Activated naive CD8-positive, alpha-beta T cell (primary cell): ENCODE measurements at regions not wholly inside any gene's neighbourhood (a gene's known extent, or its start where the extent isn't known, plus 50 kb on each side); places are given as distances from the start of the nearest gene placed in this dataset.
"Not testable (repeated sequence)": the region's sequence is repeated elsewhere in the genome, so short reads cannot be mapped to it uniquely, and the experiment has no call there.

Source experiments
- H3K27ac Mint-ChIP-seq: one replicate; pipeline ENCODE4 v1.8.0; 2021; ENCODE audit warnings: mixed read lengths
- H3K27me3 Mint-ChIP-seq: one replicate; pipeline ENCODE4 v1.8.0; 2021; ENCODE audit warnings: mixed read lengths
- H3K36me3 Mint-ChIP-seq: one replicate; pipeline ENCODE4 v1.8.0; 2021; ENCODE audit warnings: mixed read lengths
- H3K4me1 Mint-ChIP-seq: one replicate; pipeline ENCODE4 v1.8.0; 2021; ENCODE audit warnings: low read depth, mixed read lengths
- H3K4me3 Mint-ChIP-seq: one replicate; pipeline ENCODE4 v1.8.0; 2021; ENCODE audit warnings: mild to moderate bottlenecking, mixed read lengths
- H3K9me3 Mint-ChIP-seq: one replicate; pipeline ENCODE4 v1.8.0; 2021; ENCODE audit warnings: low read depth, mixed read lengths

DNA sequence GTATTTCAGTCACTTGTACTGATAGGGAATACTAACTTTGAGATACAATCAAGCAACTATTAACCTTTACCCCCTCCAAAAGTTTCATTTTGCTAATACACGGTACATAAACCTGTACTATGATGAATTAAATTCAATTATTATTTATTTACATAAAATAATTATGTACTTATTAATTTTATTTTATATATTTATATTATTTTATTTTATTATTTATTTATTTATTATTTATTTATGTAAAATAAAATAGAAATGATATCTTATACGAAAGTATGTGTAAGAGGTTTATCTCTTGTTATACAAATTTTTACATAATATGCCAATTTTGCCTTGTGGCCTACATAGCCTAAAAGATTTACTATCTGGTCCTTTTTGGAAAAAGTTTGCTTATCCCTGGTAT lies 564.3 kb downstream of the SLITRK5 start:
- H3K4me3 Mint-ChIP-seq, result no peak overlapping the region
- H3K27ac Mint-ChIP-seq, result no peak overlapping the region
- H3K36me3 Mint-ChIP-seq, result no peaks in the 10 kb centered on the region
- H3K27me3 Mint-ChIP-seq, result no peaks in the 10 kb centered on the region
- H3K4me1 Mint-ChIP-seq, result no peaks in the 10 kb centered on the region
- H3K9me3 Mint-ChIP-seq, result no peaks in the 10 kb centered on the region

DNA sequence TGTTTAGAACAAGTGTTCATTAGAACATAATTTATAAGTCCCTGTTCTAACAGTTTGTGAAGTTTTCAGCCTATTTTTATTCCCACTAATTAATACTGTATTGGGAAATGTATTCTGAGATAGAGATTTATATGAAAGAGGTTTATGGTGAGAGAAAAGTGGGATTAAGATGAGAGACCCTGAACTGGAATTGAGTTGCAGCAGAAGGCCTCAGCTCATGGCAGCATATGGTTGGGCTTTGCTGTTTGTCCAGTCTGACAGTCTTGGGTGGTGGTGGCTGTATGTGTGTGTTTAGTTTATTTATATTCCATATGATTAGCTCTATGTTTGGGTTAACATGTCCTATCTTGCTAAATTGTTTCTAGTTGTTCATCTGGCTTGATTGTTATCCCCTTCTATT lies 575.1 kb downstream of the SLITRK5 start:
- H3K27ac Mint-ChIP-seq, result no peak overlapping the region
- peaks cover 5% of the 10 kb centered on the region for H3K9me3 Mint-ChIP-seq
- H3K36me3 Mint-ChIP-seq, result no peaks in the 10 kb centered on the region
- H3K4me3 Mint-ChIP-seq, result no peak overlapping the region
- no peaks in the 10 kb centered on the region for H3K4me1 Mint-ChIP-seq
- no peaks in the 10 kb centered on the region for H3K27me3 Mint-ChIP-seq

DNA sequence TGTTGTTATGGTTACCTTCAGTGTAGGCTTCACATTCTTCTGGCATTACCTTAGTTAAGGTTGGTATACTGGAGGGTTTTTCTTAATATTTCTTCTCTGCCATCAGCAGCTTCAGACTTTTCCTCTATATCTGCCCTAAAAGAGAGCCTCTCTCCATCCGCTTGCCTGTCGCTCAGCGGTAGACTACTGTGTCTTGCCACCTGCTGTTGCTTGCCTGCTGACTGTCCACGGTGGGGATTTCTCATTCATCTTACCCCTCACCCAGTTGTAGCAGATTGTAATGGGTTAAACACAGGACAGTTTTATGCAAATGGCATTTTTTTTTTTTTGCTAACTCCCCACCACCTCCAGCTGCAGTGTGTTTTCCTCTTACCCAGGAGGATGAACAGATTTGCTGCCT lies 577.2 kb downstream of the SLITRK5 start:
- no peak overlapping the region for H3K27ac Mint-ChIP-seq
- no peak overlapping the region for H3K4me3 Mint-ChIP-seq
- peaks cover 5% of the 10 kb centered on the region for H3K9me3 Mint-ChIP-seq
- no peaks in the 10 kb centered on the region for H3K4me1 Mint-ChIP-seq
- H3K27me3 Mint-ChIP-seq, result no peaks in the 10 kb centered on the region
- no peaks in the 10 kb centered on the region for H3K36me3 Mint-ChIP-seq

DNA sequence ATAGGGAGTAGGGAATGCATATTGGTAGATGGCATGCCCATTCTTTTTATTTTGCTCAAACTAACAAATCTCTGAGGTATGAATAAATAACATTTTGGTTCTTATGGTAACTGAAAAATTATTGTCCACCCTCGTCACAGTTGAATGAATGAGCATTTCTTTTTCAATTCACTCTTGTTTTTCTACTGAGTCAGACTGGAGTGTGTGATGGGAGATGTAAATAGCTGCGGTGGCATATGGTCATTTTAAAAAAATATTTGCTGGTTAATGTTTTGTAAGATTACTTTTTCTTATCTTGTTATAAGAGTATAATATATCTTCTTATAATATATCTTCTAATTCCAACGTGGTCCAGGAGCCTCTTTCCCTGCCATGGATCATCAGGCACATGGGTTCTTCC lies 586.5 kb downstream of the SLITRK5 start:
- Mint-ChIP-seq H3K27me3 (no peaks in the 10 kb centered on the region), H3K27ac (no peak overlapping the region), H3K4me1 (no peaks in the 10 kb centered on the region), H3K4me3 (no peak overlapping the region), H3K36me3 (no peaks in the 10 kb centered on the region), H3K9me3 (no peaks in the 10 kb centered on the region)

DNA sequence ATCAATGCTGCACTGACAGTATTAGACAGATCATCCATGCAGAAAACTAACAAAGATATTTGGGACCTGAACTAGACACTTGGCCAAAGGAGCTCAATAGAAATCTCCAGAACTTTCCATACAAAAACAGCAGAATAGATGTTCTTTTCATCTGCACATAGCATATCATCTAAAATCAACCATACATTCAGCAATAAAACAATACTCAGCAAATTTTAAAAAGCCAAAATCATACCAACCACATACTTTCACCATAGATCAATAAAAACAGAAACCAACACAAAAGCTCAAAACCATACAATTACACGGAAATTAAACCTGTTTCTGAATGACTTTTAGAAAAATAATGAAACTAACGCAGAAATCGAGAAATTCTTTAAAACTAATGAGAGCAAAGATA lies 592.6 kb downstream of the SLITRK5 start:
- peaks cover 10% of the 10 kb centered on the region for H3K9me3 Mint-ChIP-seq
- H3K4me3 Mint-ChIP-seq, result no peak overlapping the region
- no peaks in the 10 kb centered on the region for H3K36me3 Mint-ChIP-seq
- no peaks in the 10 kb centered on the region for H3K4me1 Mint-ChIP-seq
- H3K27me3 Mint-ChIP-seq, result no peaks in the 10 kb centered on the region
- no peak overlapping the region for H3K27ac Mint-ChIP-seq

DNA sequence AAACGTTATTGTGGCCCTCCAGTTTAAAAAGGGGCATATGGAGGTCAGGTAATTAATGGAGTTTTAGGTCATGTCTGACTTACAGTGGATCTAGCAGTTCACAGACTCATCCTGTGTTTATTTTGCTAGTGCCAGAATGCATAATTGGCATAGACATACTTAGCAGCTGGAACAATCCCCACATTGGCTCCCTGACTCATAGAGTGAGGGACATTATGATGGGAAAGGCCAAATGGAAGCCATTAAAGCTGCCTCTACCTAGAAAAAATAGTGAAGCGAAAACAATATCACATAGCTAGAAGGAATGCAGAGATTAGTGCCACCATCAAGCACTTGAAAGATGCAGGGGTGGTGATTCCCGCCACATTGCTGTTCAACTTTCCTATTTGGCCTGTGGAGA lies 610.7 kb downstream of the SLITRK5 start:
- H3K27ac Mint-ChIP-seq, result no peak overlapping the region
- H3K4me3 Mint-ChIP-seq, result no peak overlapping the region
- H3K27me3 Mint-ChIP-seq, result no peaks in the 10 kb centered on the region
- H3K4me1 Mint-ChIP-seq, result no peaks in the 10 kb centered on the region
- no peaks in the 10 kb centered on the region for H3K36me3 Mint-ChIP-seq
- H3K9me3 Mint-ChIP-seq, result peaks cover 11% of the 10 kb centered on the region

DNA sequence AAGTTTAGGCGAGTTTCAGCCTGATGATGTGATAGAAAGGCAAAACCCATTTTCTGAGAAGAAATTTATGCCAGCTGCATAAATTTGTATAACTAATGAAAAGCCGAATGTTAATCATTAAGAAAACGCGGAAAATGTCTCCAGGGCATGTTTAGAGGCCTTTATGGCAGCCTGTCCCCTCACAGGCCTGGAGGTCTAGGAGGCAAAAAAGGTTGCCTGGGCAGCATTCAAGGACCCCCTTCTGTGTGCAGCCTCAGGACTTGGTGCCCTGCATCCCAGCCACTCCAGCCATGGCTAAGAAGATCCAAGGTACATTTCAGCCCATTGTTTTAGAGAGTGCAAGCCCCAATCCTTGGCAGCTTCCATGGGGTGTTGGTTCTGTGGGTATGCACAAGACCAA lies 614.2 kb downstream of the SLITRK5 start:
- Mint-ChIP-seq H3K36me3 (no peaks in the 10 kb centered on the region), H3K27me3 (no peaks in the 10 kb centered on the region), H3K27ac (no peak overlapping the region), H3K4me3 (no peak overlapping the region), H3K4me1 (no peaks in the 10 kb centered on the region), H3K9me3 (peaks cover 14% of the 10 kb centered on the region)

DNA sequence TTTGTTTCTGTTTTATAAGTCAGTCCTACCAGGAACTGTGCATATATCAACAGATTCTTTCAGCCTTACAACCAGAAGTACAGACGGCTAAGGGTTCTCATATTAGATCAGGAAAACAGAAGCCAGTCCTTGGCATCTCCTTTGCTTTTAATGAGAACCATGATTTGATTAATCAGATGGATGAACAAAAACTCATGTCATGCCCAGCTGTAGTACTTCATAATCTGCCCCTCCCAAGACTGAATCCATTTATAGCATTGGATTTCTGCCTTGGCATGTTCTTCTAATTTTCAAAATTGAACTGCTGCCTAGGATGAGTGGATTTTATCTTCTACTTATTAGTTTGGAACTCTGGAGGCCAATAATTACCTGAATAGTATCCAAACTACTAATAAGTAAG lies 617.2 kb downstream of the SLITRK5 start:
- Mint-ChIP-seq H3K9me3 (peaks cover 18% of the 10 kb centered on the region), H3K4me1 (no peaks in the 10 kb centered on the region), H3K36me3 (no peaks in the 10 kb centered on the region), H3K27me3 (no peaks in the 10 kb centered on the region), H3K27ac (no peak overlapping the region), H3K4me3 (no peak overlapping the region)

DNA sequence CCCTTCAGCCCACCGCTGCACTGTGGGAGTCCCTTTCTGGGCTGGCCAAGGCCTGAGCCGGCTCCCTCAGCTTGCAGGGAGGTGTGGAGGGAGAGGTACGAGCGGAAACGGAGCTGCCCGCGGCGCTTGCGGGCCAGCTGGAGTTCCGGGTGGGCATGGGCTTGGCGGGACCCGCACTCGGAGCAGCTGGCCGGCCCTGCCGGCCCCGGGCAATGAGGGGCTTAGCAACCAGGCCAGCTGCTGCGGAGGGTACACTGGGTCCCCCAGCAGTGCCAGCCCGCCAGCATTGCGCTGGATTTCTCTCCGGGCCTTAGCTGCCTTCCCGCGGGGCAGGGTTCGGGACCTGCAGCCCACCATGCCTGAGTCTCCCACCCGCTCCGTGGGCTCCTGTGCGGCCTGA lies 620.6 kb downstream of the SLITRK5 start:
- H3K4me3 Mint-ChIP-seq, H3K27ac Mint-ChIP-seq, H3K27me3 Mint-ChIP-seq, H3K9me3 Mint-ChIP-seq, H3K36me3 Mint-ChIP-seq, H3K4me1 Mint-ChIP-seq: not testable (repeated sequence)

DNA sequence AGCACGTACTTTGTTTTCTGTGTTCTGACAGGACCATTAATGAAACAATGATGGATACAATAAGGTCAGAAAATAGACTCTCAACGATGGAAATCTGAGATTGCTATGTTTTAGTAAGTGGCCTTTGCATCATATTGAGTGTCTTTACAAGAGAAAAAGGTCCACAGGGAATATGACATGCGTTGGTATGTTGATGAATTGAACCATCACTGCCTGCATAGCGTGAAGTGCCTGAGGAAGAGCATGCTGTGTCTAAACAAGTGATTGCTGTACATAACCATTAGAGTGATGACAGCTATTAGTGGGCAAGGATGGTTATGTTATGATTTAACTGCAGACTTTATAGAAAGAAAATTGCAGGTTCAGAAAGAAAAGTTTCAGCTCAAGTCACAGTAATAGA lies 623.2 kb downstream of the SLITRK5 start:
- Mint-ChIP-seq H3K27me3 (no peaks in the 10 kb centered on the region), H3K27ac (no peak overlapping the region), H3K9me3 (peaks cover 7% of the 10 kb centered on the region), H3K36me3 (no peaks in the 10 kb centered on the region), H3K4me1 (no peaks in the 10 kb centered on the region), H3K4me3 (no peak overlapping the region)

DNA sequence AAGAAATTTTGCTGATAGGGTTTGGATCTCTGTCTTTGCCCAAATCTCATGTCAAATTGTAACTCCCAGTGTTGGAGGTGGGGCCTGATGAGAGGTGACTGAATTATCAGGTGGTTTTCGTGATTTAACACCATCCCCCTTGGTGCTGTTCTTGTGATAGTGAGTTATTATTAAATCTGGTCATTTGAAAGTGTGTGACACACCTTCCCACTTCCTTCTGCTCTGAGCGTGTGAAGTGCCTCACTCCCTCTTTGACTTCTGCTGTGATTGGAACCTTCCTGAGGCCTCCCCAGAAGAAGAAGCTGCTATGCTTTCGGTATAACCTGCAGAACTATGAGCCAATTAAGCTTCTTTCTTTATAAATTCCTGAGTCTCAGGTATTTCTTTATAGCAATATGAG lies 632.0 kb downstream of the SLITRK5 start:
- H3K27me3 Mint-ChIP-seq, result no peaks in the 10 kb centered on the region
- no peaks in the 10 kb centered on the region for H3K4me1 Mint-ChIP-seq
- H3K4me3 Mint-ChIP-seq, result no peak overlapping the region

DNA sequence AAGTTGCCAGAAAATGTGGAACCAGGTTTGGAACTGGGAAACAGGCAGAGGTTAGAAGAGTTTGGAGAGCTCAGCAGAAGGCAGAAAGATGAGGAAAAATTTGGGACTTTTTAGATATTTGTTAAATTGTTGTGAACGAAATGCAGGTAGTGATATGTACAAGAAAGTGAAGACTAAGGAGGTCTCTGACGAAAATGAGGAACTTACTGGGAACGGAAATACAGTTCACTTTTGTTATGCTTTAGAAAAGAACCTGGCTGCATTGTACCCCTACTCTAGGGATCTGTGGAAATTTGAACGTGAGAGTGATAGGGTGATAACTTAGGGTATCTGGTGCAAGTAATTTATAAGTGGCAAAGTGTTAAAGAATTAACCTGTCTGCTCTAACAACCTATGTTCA lies 632.4 kb downstream of the SLITRK5 start:
- no peaks in the 10 kb centered on the region for H3K27me3 Mint-ChIP-seq
- H3K27ac Mint-ChIP-seq, result no peak overlapping the region
- H3K36me3 Mint-ChIP-seq, result no peaks in the 10 kb centered on the region
- no peak overlapping the region for H3K4me3 Mint-ChIP-seq
- H3K4me1 Mint-ChIP-seq, result no peaks in the 10 kb centered on the region
- peaks cover 17% of the 10 kb centered on the region for H3K9me3 Mint-ChIP-seq

More for the DNA sequence above, 632.0 kb downstream of the SLITRK5 start:
- no peak overlapping the region for H3K27ac Mint-ChIP-seq
- no peaks in the 10 kb centered on the region for H3K36me3 Mint-ChIP-seq
- H3K9me3 Mint-ChIP-seq, result peaks cover 17% of the 10 kb centered on the region

DNA sequence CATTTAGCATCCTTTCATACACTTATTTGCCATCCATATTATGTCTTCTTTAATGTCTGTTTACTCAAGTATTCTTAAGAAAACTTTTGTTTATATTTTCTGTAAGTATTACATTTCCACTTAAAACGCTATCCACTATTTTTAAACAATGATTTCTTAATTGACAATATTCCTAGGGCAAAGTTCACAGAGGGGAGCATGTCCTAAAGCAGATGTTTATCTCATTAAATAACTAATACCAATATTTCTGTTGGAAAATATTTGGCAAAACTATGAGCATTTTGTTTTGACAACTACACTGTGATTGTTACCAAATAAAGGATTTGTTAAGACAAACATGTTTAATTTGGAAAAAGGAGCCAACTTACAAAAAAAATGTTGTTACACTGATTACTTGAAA lies 643.3 kb downstream of the SLITRK5 start:
- Mint-ChIP-seq H3K36me3 (no peaks in the 10 kb centered on the region), H3K4me1 (no peaks in the 10 kb centered on the region), H3K27ac (no peak overlapping the region), H3K9me3 (peaks cover 8% of the 10 kb centered on the region), H3K4me3 (no peak overlapping the region), H3K27me3 (no peaks in the 10 kb centered on the region)

DNA sequence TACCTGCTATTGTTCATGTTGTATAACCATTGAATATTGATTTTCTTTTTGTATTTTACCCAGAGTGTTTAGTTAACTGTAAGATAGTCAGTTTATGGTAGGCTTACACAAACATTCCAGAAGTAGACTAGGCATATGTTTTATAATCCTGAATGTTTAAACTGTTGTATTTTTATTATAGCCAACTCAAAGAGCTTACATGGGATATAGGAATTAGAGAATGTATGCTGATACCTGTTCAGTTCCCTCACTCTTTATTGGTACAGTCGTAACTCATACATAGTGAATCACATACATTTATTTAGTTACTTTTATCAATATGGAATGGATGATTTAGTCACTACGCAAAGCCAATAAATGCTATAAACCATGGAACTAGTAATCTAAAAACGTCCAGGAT lies 657.9 kb downstream of the SLITRK5 start:
- peaks cover 9% of the 10 kb centered on the region for H3K9me3 Mint-ChIP-seq
- H3K27ac Mint-ChIP-seq, result no peak overlapping the region
- H3K4me1 Mint-ChIP-seq, result no peaks in the 10 kb centered on the region
- H3K4me3 Mint-ChIP-seq, result no peak overlapping the region
- H3K36me3 Mint-ChIP-seq, result peaks cover 4% of the 10 kb centered on the region
- no peaks in the 10 kb centered on the region for H3K27me3 Mint-ChIP-seq

DNA sequence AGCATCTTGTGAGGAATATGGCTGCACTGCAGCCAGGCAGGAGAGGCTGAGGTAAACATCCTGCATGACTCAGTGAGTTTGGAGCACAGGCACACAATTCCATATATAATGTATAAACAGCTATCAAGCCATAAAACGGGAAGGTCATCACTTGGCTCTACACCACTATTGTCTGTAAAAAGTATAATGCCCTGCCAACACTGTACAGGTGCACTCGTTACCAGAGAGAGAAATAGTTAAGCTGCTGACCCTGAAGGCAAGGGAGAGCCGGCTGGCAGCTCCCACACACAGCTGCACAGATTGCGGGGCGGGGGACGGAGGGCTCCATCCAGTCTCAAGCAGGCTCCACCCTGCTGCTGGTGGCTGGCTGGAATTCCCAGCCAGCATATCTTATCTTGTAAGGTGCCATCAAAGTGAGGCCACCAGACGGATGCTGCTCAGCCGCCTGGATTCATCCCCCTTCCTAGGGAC lies 668.1 kb downstream of the SLITRK5 start:
- H3K4me1 Mint-ChIP-seq, result no peaks in the 10 kb centered on the region
- no peak overlapping the region for H3K4me3 Mint-ChIP-seq
- no peak overlapping the region for H3K27ac Mint-ChIP-seq
- peaks cover 1% of the 10 kb centered on the region for H3K36me3 Mint-ChIP-seq
- no peaks in the 10 kb centered on the region for H3K27me3 Mint-ChIP-seq
- peaks cover 12% of the 10 kb centered on the region for H3K9me3 Mint-ChIP-seq

DNA sequence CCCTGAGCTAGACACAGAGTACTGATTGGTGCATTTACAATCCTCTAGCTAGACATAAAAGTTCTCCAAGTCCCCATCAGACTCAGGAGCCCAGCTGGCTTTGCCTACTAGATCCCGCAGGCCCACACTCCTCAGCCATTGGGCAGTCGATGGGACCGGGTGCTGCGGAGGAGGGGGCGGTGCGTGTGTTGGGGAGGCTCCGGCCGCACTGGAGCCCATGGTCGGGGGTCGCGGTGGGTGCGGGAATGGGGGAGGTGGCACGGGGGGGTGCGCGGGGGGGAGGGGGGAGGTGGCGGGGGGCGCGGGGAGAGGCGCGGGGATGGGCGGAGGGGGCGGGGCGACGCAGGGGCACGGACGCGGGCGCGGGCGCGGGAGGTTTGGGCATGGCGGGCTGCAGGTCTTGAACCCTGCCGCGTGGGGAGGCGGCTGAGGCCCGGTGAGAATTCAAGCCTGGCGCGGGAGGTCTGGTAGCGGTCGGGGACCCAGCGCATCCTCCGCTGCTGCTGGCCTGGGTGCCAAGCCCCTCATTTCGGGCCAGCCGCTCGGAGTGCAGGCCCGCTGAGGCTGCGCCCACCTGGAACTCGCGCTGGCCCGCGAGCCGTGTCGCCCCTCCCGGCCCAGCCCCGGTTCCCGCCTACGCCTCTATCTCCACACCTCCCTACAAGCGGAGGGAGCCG lies 674.1 kb downstream of the SLITRK5 start:
- Mint-ChIP-seq H3K27me3 (no peaks in the 10 kb centered on the region), H3K9me3 (peaks cover 3% of the 10 kb centered on the region), H3K4me3 (no peak overlapping the region), H3K36me3 (peaks cover 3% of the 10 kb centered on the region), H3K4me1 (no peaks in the 10 kb centered on the region), H3K27ac (no peak overlapping the region)
